Kidney (tissue), 13 donors: ENCODE measurements at regions not wholly inside any gene's neighbourhood (a gene's known extent, or its start where the extent isn't known, plus 50 kb on each side); places are given as distances from the start of the nearest gene placed in this dataset.

Experiments
- DNase-seq, 5 donors: peaks; one replicate each; pipeline ENCODE4 v3.0.0-alpha.2; 2013 to 2020
- FAIRE-seq: peaks from 2 replicates; lab custom pipeline; 2012; peaks lifted over from hg19 to GRCh38; lab: Jason Lieb, UNC
- H3K27ac ChIP-seq, 2 donors: one replicate each; pipeline ENCODE4 v1.7.0; 2013; ENCODE audit warnings: low read depth in 2 of 2, low read length in 2 of 2, inconsistent platforms in 1 of 2
- H3K27me3 ChIP-seq: one replicate; pipeline ENCODE4 v1.7.1; 2013; ENCODE audit warnings: low read length, inconsistent platforms; ENCODE audit not compliant: control insufficient read depth, insufficient read depth
- H3K36me3 ChIP-seq, 3 donors: one replicate each; pipeline versions ENCODE4 v1.7.0 to v1.7.1; 2013; ENCODE audit warnings: low read length in 3 of 3, control low read depth in 1 of 3, inconsistent platforms in 1 of 3; ENCODE audit not compliant: insufficient read depth in 3 of 3, control insufficient read depth in 2 of 3
- H3K4me1 ChIP-seq, 3 donors: one replicate each; pipeline versions ENCODE4 v1.7.0 to v1.7.1; 2013; ENCODE audit warnings: low read length in 3 of 3, inconsistent platforms in 1 of 3, low read depth in 1 of 3; ENCODE audit not compliant: control insufficient read depth in 2 of 3, insufficient read depth in 2 of 3
- H3K4me3 ChIP-seq, 3 donors: one replicate each; pipeline versions ENCODE4 v1.7.0 to v1.8.1; 2013; ENCODE audit warnings: low read length in 3 of 3, control low read depth in 1 of 3, inconsistent platforms in 1 of 3
- H3K9ac ChIP-seq, 3 donors: one replicate each; pipeline versions ENCODE4 v1.7.0 to v1.7.1; 2013; ENCODE audit warnings: low read length in 3 of 3, control low read depth in 1 of 3, inconsistent platforms in 1 of 3
- H3K9me3 ChIP-seq, 3 donors: one replicate each; pipeline versions ENCODE4 v1.7.0 to v1.7.1; 2013; ENCODE audit warnings: low read length in 3 of 3, control low read depth in 1 of 3, inconsistent platforms in 1 of 3; ENCODE audit not compliant: control insufficient read depth in 2 of 3, insufficient read depth in 1 of 3
- intact Hi-C: fragments of 100-400 bp; cut with DNase I; formaldehyde crosslinking; loops from one replicate; pipeline ENCODE4 v1.11.1; 2022
- TF ChIP-seq, protein P1 (sequence below): IDR thresholded peaks from 3 replicates; pipeline ENCODE4 v1.5.1; 2012; ENCODE audit warnings: mild to moderate bottlenecking, moderate library complexity, borderline replicate concordance; ENCODE audit not compliant: insufficient read depth; ENCODE audit errors: extremely low read depth
- donor health status: control.
- donor health status: control.
- donor health status: control.
- donor health status: control.
- donor health status: control.
- donor health status: DM: yes; HTN: yes; CAD: no.
- donor health status: Normal renal cell carcinoma (clear cell type).

DNA sequence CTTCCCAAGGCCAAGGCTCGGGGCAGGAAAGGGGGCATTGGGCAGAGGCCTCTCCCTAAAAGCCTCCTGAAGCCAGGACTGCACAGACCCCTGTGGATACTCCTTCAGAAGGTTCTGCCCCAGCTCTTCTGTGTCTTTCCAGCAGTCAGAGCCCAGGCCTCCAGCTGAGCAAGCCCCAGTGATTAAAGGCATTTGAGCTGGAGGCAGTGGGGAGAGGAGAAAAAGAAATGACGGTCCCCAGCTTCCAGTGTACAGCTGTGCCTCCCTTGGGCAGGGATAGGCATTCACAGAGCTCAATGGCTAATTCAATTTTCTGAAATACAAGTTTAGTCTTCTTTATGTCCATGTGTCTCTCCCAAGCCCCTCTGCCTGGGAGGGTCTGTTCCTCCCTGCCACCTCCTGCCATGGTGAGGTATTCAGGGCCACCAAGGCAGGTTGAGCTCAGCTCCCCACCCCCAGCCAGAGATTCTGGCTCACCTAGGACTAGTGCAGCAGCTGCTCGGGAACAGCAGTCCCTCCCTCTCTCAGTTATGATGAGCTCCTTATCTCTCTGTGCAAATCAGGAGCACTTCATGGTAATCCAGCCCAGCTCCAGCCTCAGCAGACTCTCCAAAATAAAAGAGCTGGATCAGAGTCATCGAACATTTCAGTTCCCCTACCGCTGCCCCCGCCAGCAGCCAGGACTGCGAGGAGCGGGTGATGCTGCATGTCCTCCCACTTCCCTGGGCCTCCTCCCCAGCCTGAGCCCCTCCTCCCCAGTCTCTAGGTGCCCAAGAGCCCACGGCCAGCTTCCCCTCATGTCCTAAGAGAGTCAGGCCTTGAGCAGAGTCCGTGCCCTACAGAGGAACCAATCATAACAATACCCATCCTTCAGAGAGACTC, 208.4 kb upstream of the ZC3H12A start:
- FAIRE-seq (no peak), DNase-seq (no peak)
- Histone ChIP-seq H3K27ac (no peak overlapping the region), H3K9ac (no peak overlapping the region), H3K9me3 (peaks cover 0 to 6% (median 0%) of the 10 kb centered on the region in 3 donors), H3K27me3 (no peaks in the 10 kb centered on the region), H3K4me3 (no peak overlapping the region), H3K36me3 (no peaks in the 10 kb centered on the region), H3K4me1 (no peaks in the 10 kb centered on the region)
- TF ChIP-seq, protein P1, sequence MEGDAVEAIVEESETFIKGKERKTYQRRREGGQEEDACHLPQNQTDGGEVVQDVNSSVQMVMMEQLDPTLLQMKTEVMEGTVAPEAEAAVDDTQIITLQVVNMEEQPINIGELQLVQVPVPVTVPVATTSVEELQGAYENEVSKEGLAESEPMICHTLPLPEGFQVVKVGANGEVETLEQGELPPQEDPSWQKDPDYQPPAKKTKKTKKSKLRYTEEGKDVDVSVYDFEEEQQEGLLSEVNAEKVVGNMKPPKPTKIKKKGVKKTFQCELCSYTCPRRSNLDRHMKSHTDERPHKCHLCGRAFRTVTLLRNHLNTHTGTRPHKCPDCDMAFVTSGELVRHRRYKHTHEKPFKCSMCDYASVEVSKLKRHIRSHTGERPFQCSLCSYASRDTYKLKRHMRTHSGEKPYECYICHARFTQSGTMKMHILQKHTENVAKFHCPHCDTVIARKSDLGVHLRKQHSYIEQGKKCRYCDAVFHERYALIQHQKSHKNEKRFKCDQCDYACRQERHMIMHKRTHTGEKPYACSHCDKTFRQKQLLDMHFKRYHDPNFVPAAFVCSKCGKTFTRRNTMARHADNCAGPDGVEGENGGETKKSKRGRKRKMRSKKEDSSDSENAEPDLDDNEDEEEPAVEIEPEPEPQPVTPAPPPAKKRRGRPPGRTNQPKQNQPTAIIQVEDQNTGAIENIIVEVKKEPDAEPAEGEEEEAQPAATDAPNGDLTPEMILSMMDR: no peak
- intact Hi-C loops: no loop called here

DNA sequence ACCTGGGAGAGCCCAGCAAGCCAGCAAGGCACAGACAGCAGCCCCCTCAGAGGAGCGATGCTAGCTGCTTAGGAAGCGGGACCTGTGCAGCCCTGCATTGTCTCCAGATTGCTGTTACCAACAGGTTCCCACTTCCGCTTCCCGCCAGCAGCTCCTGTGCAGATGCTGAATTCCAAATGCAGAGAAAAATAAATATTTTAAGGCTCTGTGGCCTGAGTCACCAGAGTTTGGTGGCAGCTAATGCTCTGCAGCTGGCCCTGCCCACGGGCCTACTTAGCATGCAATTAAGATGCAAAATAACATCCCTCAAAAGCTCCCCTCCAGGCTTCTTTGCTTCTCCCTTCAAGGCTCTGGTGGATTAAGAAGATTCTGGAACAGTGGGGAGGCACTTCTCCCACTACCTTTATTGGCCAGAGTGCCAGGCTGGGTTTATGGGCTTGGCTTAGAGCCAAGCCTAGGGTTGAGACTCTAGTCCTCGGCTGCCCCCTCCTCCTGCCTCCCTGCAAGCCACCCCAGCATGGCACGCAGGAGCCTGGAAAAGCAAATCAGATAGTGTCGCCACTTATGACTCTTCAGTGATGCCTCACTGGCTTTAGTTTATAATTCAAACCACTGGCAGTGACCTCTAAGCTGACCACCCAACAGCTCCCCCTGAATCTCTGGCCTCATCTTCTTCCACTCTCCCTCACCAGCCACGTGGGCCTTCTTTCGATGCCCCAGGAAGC, 207.1 kb upstream of the ZC3H12A start:
- no peak overlapping the region for H3K9ac ChIP-seq
- intact Hi-C loops: no loop called here
- no peak overlapping the region for H3K4me3 ChIP-seq
- peaks cover 0 to 6% (median 0%) of the 10 kb centered on the region in 3 donors for H3K9me3 ChIP-seq
- H3K36me3 ChIP-seq: no peaks in the 10 kb centered on the region
- no peak overlapping the region for H3K27ac ChIP-seq
- FAIRE-seq (no peak), DNase-seq (no peak)
- H3K27me3 ChIP-seq: no peaks in the 10 kb centered on the region
- TF ChIP-seq, protein P1: no peak
- H3K4me1 ChIP-seq: no peaks in the 10 kb centered on the region

DNA sequence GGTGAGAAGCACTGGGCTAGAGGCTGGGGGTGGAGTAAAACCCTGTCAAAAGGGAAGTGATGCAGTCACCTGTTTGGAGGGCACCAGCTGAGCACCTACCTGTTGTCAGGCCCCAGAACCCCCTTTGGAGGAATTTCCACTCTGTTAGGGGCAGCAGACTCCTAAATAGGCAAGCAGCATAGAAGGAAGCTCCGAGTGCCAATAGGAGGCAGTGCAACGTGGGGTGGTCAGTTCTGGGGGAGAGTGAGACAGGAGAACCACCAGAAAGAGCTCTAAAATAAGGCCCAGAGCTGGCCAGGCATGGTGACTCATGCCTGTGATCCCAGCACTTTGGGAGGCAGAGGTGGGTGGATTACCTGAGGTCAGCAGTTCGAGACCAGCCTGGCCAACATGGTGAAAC, 203.7 kb upstream of the ZC3H12A start:
- Histone ChIP-seq H3K27ac (no peak overlapping the region), H3K9me3 (no peaks in the 10 kb centered on the region), H3K4me3 (no peak overlapping the region), H3K9ac (no peak overlapping the region), H3K4me1 (no peaks in the 10 kb centered on the region), H3K27me3 (no peaks in the 10 kb centered on the region), H3K36me3 (no peaks in the 10 kb centered on the region)
- TF ChIP-seq, protein P1: no peak
- DNase-seq (no peak), FAIRE-seq (no peak)
- intact Hi-C loops: no loop called here
